ENCODE measurements at regions not wholly inside any gene's neighbourhood (a gene's known extent, or its start where the extent isn't known, plus 50 kb on each side); places are given as distances from the start of the nearest gene placed in this dataset.
"Not testable (repeated sequence)": the region's sequence is repeated elsewhere in the genome, so short reads cannot be mapped to it uniquely, and the experiment has no call there.

DNA sequence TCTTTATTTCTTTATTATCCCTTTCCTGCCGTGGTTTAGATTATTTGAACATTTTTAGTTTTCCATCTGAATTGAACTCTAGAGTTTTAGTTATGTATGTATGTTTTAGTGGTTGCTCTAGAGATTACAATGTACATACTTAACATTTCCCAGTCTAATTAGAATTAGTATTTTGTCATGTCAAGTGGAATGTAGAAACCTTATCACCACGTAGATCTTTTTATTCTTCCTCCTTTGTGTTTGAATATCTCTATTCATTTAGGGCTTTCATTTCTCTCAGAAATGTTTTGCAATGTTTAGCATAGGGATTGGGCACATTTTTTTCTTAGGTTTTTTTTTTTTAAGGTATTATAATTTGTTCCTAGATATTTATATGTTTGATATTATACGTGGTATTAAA lies 73.1 kb upstream of the EZR start:
- Histone ChIP-seq H3K27ac (no peak overlapping the region), H3K4me3 (no peak overlapping the region), H3K36me3 (no peaks in the 10 kb centered on the region), H3K27me3 (no peaks in the 10 kb centered on the region), H3K4me1 (ENCODE audit: insufficient read depth) (no peaks in the 10 kb centered on the region), H3K9me3 (no peaks in the 10 kb centered on the region)
- TF ChIP-seq POLR2A (IDR thresholded peaks at IDR 0.05), result no peak
- TF ChIP-seq EP300 (IDR thresholded peaks at IDR 0.05), result no peak
- TF ChIP-seq, protein P1, sequence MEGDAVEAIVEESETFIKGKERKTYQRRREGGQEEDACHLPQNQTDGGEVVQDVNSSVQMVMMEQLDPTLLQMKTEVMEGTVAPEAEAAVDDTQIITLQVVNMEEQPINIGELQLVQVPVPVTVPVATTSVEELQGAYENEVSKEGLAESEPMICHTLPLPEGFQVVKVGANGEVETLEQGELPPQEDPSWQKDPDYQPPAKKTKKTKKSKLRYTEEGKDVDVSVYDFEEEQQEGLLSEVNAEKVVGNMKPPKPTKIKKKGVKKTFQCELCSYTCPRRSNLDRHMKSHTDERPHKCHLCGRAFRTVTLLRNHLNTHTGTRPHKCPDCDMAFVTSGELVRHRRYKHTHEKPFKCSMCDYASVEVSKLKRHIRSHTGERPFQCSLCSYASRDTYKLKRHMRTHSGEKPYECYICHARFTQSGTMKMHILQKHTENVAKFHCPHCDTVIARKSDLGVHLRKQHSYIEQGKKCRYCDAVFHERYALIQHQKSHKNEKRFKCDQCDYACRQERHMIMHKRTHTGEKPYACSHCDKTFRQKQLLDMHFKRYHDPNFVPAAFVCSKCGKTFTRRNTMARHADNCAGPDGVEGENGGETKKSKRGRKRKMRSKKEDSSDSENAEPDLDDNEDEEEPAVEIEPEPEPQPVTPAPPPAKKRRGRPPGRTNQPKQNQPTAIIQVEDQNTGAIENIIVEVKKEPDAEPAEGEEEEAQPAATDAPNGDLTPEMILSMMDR (IDR thresholded peaks at IDR 0.05), result no peak
- DNase-seq, result no peak
- WGBS, 3 donors, result 89 to 90% (median 90%) methylated on average over 3 of the region's 3 CpGs
- intact Hi-C loops (cut with DNase I), result no loop called here

DNA sequence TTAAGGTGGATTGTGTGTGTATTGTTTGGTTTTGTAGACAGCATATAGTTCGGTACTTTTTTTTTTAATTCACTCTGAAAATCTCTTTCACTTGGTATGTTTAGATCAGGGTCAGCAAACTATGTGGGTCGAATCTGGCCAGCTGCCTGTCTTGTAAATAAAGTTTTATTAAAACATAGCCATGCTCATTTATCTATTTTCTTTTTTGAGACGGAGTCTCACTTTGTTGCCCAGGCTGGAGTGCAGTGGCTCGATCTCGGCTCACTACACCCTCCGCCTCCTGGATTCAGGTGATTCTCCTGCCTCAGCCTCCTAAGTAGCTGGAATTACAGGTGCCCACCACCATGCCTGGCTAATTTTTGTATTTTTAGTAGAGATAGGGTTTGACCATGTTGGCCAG lies 72.4 kb upstream of the EZR start:
- 95 to 96% (median 96%) methylated on average over 6 of the region's 6 CpGs for WGBS, 3 donors
- H3K36me3 ChIP-seq; H3K27me3 ChIP-seq; H3K4me3 ChIP-seq; H3K4me1 ChIP-seq (ENCODE audit: insufficient read depth); intact Hi-C loops (cut with DNase I); H3K9me3 ChIP-seq; DNase-seq; H3K27ac ChIP-seq: not testable (repeated sequence)

DNA sequence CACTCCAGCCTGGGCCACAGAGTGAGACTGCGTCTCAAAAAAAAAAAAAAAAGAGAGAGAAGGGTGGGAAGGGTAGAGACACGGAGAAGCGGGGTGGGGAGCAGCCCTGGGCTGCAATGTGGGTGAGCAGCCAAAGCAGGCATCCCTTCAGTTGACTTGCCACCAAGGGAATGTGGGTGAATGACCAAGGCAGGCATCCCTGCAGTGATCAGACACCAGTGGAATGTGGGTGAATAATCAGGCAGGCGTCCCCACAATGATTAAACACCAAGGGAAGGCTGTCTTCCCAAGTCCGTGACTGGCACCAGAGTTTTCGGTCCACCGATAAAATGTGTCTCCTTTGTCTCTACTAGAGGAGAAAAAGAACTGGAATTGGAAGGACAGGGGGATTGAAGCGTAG lies 69.0 kb upstream of the EZR start:
- intact Hi-C loops (cut with DNase I); H3K36me3 ChIP-seq; H3K4me1 ChIP-seq (ENCODE audit: insufficient read depth); DNase-seq; H3K9me3 ChIP-seq; H3K27me3 ChIP-seq; H3K27ac ChIP-seq; H3K4me3 ChIP-seq: not testable (repeated sequence)
- WGBS, 3 donors, result 93 to 98% (median 97%) methylated on average over 8 of the region's 8 CpGs

DNA sequence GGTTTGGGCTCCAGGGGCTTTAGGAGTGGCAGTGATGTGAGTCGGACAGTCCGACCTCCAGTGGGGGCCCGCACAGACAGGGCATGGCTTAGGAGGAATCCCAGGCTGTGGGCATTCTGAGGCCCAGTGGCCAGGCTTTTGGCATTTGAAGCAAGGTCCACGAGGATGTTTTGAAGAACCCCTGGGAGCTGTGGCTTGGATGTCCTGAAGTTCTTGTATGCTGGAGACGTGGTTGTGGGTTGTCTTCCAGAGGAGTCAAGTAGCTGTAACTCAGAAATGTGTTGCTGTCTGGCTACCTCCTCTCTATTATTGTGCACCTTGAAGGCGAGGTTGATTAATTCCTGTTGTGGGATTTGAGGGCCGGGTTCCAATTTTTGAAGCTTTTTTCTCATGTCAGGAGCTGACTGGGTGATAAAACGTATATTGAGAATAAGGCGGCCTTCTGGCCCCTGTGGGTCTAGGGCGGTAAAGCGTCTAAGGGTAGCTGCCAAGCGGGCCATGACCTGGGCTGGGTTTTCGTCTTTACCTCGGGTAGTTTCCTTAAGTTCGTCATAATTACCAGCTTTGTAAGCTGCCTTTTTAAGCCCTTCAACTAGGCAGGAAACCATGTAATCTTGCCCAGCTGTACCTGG lies 67.3 kb upstream of the EZR start:
- 88 to 92% (median 91%) methylated on average over 15 of the region's 15 CpGs for WGBS, 3 donors
- H3K36me3 ChIP-seq; intact Hi-C loops (cut with DNase I); H3K27ac ChIP-seq; H3K27me3 ChIP-seq; H3K4me3 ChIP-seq; H3K9me3 ChIP-seq; H3K4me1 ChIP-seq (ENCODE audit: insufficient read depth); DNase-seq: not testable (repeated sequence)

DNA sequence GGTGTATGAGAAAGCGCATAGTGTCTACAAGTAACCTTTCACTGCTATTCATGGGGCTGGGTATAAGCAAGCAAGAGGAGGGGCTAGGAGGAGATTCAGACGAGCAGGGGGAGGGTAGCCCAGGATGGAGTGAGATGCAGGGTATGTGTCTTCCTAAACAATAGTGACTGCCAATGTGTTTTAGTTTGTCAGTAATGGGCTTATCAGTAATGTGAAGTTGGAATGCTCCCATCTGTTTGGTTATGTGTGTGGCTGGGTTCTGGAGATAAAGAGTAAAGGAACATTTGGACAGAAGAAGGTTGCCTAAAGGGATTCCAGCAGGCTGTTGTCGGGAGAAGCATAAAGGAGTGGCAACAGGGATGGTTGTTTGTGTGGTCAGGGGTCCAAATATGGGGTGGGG lies 62.7 kb upstream of the EZR start:
- H3K27ac ChIP-seq; H3K27me3 ChIP-seq; H3K4me3 ChIP-seq; intact Hi-C loops (cut with DNase I); H3K4me1 ChIP-seq (ENCODE audit: insufficient read depth); DNase-seq; H3K36me3 ChIP-seq; H3K9me3 ChIP-seq: not testable (repeated sequence)
- 28 to 40% (median 36%) methylated on average over 3 of the region's 3 CpGs for WGBS, 3 donors

DNA sequence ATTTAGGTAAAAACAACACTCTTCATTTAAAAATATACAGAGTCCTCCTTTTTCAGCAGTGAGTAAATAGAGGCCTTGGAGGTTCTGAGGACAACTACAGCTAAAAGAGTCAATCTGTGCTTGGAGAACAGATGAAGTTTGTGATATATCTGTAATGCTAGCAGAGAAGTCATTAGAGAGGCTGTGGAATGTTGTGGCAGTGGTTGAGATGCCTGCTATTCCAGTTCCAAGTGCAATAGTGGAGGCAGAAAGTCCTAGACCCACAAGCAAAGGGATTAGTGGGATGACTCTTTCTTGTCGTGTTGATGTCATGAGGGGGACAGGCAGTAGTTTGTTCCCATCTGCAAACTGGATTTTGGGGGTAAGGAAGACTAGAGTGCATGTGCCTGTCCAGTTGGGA lies 62.1 kb upstream of the EZR start:
- DNase-seq; H3K27me3 ChIP-seq; intact Hi-C loops (cut with DNase I); H3K4me3 ChIP-seq; H3K9me3 ChIP-seq; H3K36me3 ChIP-seq; H3K4me1 ChIP-seq (ENCODE audit: insufficient read depth); H3K27ac ChIP-seq: not testable (repeated sequence)
- 63 to 74% (median 69%) methylated on average over 1 of the region's 1 CpG for WGBS, 3 donors

DNA sequence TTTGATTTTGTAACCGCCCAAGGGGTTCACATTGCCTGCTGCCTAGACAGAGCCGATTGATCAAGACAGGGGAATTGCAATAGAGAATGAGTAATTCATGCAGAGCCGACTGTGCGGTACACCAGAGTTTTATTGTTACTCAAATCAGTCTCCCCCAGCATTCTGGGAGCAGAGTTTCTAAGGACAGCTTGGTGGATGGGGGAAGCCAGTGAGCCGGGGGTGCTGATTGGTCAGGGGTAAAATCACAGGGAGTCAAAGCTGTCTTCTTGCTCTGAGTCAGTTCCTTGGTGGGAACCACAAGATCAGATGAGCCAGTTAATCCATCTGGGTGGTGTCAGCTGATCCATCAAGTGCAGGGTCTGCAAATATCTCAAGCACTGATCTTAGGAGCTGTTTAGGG lies 60.0 kb upstream of the EZR start:
- H3K27me3 ChIP-seq, result no peaks in the 10 kb centered on the region
- 90 to 92% (median 91%) methylated on average over 5 of the region's 5 CpGs for WGBS, 3 donors
- TF ChIP-seq POLR2A (IDR thresholded peaks at IDR 0.05) (no peak), EP300 (IDR thresholded peaks at IDR 0.05) (no peak)
- TF ChIP-seq, protein P1 (IDR thresholded peaks at IDR 0.05), result no peak

More for the DNA sequence above, 60.0 kb upstream of the EZR start:
- no peak overlapping the region for H3K4me3 ChIP-seq
- no peaks in the 10 kb centered on the region for H3K36me3 ChIP-seq
- no peaks in the 10 kb centered on the region for H3K4me1 ChIP-seq (ENCODE audit: insufficient read depth)
- DNase-seq, result no peak
- intact Hi-C loops (cut with DNase I), result no loop called here
- H3K27ac ChIP-seq, result no peak overlapping the region
- no peaks in the 10 kb centered on the region for H3K9me3 ChIP-seq

Data from ovary (tissue), 7 donors.